Mucosa of descending colon (tissue), 3 donors: ENCODE measurements at regions not wholly inside any gene's neighbourhood (a gene's known extent, or its start where the extent isn't known, plus 50 kb on each side); places are given as distances from the start of the nearest gene placed in this dataset.
"Not testable (repeated sequence)": the region's sequence is repeated elsewhere in the genome, so short reads cannot be mapped to it uniquely, and the experiment has no call there.

ENCODE experiments used
- ATAC-seq: fragments of 200-7000 bp; cut with Tn5 transposase; one replicate; pipeline ENCODE4 v1.9.1; 2020; ENCODE audit warnings: mild to moderate bottlenecking, moderate library complexity
- DNase-seq, 3 donors: peaks; one replicate each; pipeline ENCODE4 v3.0.0-alpha.2; 2020
- H3K36me3 ChIP-seq: fragments of 200-600 bp; one replicate; pipeline ENCODE4 v1.8.0; 2021; ENCODE audit warnings: low read depth, mild to moderate bottlenecking
- H3K4me1 ChIP-seq: fragments of 200-600 bp; one replicate; pipeline ENCODE4 v1.8.0; 2021; ENCODE audit warnings: low read depth, mild to moderate bottlenecking
- H3K4me3 ChIP-seq: fragments of 200-600 bp; one replicate; pipeline ENCODE4 v1.8.0; 2021; ENCODE audit warnings: mild to moderate bottlenecking
- H3K9me3 ChIP-seq: fragments of 200-600 bp; one replicate; pipeline ENCODE4 v1.8.0; 2021; ENCODE audit warnings: mild to moderate bottlenecking
- intact Hi-C, 2 donors: fragments of 100-400 bp; cut with DNase I in 1 of 2; cut with micrococcal nuclease in 1 of 2; formaldehyde crosslinking; loops; one replicate each; pipeline versions ENCODE4 v1.11.0 to v1.11.1; 2022; cut with DNase I, micrococcal nuclease
- TF ChIP-seq, protein P1 (sequence below): fragments of 200-600 bp; IDR thresholded peaks from one replicate; pipeline ENCODE4 v1.8.0; 2022; ENCODE audit warnings: antibody characterized with exemption, mild to moderate bottlenecking
- donor health status: DM: no; HTN: no; CAD: no; lungs with moderate emphysema.
- donor health status: DM: no; HTN: no; CAD: no.
- donor health status: DM: no; HTN: yes; CAD: no.

DNA sequence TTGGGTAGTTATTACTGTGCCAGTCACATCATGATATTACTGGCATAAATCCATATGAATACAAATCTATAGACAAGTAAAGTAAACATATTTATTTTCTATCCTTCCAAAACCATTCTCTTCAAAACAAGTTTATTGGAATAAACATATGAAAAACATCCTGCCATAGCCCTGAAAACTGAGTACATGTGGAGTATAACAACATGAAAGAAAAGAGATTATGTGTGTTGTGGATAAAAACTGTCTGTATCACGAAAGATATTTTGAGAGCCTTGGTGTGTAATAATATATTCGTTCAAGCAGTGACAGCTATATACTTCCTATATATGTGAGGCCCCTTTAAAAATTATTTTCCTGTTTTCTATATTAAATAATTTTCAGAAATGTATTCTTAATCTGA is 1742.2 kb downstream of the ARAP2 start:
- Histone ChIP-seq H3K4me3 (no peak overlapping the region), H3K9me3 (peaks cover 26% of the 10 kb centered on the region), H3K4me1 (no peaks in the 10 kb centered on the region), H3K36me3 (no peaks in the 10 kb centered on the region)
- TF ChIP-seq, protein P1, sequence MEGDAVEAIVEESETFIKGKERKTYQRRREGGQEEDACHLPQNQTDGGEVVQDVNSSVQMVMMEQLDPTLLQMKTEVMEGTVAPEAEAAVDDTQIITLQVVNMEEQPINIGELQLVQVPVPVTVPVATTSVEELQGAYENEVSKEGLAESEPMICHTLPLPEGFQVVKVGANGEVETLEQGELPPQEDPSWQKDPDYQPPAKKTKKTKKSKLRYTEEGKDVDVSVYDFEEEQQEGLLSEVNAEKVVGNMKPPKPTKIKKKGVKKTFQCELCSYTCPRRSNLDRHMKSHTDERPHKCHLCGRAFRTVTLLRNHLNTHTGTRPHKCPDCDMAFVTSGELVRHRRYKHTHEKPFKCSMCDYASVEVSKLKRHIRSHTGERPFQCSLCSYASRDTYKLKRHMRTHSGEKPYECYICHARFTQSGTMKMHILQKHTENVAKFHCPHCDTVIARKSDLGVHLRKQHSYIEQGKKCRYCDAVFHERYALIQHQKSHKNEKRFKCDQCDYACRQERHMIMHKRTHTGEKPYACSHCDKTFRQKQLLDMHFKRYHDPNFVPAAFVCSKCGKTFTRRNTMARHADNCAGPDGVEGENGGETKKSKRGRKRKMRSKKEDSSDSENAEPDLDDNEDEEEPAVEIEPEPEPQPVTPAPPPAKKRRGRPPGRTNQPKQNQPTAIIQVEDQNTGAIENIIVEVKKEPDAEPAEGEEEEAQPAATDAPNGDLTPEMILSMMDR, result no peak
- intact Hi-C loops, result no loop called here
- DNase-seq (no peak), ATAC-seq (no peak)

DNA sequence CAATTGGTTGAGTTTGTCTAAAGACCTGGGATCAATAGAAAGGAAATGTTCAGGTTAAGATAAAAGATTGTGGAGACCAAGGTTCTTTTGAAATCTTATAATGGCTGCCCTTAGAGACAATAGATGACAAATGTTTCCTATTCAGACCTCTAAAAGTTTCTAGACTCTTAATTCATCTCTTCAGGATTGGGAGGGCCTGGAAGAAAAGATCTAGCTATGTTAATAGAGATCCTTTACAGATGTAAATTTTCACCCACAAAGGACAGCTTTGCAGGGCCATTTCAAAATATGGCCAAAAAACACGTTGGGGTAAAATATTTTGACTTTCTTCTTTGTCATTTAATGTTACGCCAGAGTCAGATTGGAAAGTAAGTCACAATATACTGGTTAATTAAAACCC is 1739.6 kb downstream of the ARAP2 start:
- intact Hi-C loops, H3K4me3 ChIP-seq, H3K4me1 ChIP-seq, H3K36me3 ChIP-seq, ATAC-seq, DNase-seq: not testable (repeated sequence)
- H3K9me3 ChIP-seq, result peaks cover 47% of the 10 kb centered on the region

DNA sequence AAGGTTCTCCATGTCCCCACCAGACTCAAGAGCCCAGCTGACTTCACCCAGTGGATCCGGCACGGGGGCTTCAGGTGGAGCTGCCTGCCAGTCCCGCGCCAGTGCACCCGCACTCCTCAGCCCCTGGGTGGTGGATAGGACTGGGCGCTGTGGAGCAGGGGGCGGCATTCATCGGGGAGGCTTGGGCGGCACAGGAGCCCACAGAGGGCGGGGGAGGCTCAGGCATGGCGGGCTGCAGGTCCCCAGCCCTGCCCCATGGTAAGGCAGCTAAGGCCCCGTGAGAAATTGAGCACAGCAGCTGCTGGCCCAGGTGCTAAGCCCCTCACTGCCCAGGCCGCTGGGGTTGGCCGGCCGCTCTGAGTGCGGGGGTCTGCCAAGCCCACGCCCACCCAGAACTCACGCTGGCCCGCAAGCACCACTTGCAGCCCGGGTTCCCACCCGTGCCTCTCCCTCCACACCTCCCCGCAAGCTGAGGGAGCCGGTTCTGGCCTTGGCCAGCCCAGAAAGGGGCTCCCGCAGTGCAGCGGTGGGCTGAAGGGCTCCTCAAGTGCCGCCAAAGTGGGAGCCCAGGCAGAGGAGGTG is 1737.7 kb downstream of the ARAP2 start:
- intact Hi-C loops, DNase-seq: not testable (repeated sequence)

DNA sequence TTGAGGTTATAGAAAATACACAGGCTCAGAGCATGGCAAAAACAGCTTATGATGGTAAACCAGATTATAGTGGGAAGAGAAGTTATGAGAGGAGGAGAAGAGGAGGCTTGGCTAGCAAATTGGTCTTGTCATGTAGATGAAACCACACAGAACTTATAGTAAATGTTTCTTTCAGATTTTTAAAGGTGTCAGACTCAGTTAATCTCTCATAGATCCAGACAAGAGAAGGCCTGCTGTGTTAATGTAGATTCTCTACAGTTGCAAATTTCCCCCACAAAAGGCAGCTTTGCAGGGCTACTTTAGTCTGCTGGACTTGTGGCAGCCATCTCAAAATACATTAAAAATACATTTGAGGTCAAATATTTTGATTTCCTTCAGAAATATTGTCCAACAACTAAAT is 1731.7 kb downstream of the ARAP2 start:
- Histone ChIP-seq H3K9me3 (peaks cover 48% of the 10 kb centered on the region), H3K4me3 (no peak overlapping the region), H3K36me3 (no peaks in the 10 kb centered on the region), H3K4me1 (no peaks in the 10 kb centered on the region)
- TF ChIP-seq, protein P1, result no peak
- DNase-seq (no peak), ATAC-seq (no peak)
- intact Hi-C loops, result no loop called here

More for the DNA sequence above, 1737.7 kb downstream of the ARAP2 start:
- H3K4me1 ChIP-seq, H3K4me3 ChIP-seq, H3K36me3 ChIP-seq, ATAC-seq: not testable (repeated sequence)
- peaks cover 44% of the 10 kb centered on the region for H3K9me3 ChIP-seq

DNA sequence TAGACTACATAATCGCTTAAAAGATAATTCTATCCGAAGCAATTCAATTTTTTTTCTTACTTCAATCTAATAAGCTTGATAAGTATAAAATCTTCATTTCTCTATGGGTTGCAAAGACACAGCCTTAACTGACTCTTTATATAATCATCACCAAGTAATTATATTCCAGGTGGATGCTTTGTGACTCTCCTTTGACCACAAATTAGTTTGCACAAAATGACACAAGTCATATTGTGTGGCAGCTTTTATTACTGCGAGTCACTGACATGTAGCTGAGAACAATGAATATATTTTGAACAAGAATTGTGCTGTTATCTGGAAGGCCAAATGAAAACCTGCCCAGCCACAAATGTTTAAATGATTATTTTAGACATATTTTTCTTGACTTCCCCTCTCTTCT is 1727.8 kb downstream of the ARAP2 start:
- TF ChIP-seq, protein P1, result no peak
- Histone ChIP-seq H3K36me3 (no peaks in the 10 kb centered on the region), H3K4me3 (no peak overlapping the region), H3K9me3 (peaks cover 33% of the 10 kb centered on the region), H3K4me1 (no peaks in the 10 kb centered on the region)
- DNase-seq (no peak), ATAC-seq (no peak)
- intact Hi-C loops, result no loop called here

DNA sequence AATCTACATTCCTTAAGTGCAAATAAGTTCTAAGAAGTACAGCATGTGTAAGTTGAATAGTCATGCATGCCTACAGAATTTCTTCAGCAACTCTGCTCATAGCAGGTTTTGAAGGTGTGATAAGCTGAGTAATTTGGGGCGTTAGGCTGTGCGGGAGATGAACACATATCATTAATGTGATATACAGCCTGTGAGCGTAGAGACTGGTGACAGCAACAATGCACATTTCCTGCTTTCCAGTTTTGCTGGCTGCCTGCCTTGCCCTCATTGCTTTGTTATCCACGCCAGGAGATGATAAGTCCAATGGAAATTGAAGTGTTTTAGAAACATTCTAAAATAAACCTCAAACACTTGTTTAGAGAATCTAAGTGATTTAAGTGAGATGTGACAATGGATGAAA is 1709.4 kb downstream of the ARAP2 start:
- Histone ChIP-seq H3K4me3 (no peak overlapping the region), H3K4me1 (no peaks in the 10 kb centered on the region), H3K36me3 (no peaks in the 10 kb centered on the region), H3K9me3 (peaks cover 17% of the 10 kb centered on the region)
- no peak for DNase-seq
- no peak for ATAC-seq
- intact Hi-C loops, result no loop called here
- TF ChIP-seq, protein P1, result no peak

DNA sequence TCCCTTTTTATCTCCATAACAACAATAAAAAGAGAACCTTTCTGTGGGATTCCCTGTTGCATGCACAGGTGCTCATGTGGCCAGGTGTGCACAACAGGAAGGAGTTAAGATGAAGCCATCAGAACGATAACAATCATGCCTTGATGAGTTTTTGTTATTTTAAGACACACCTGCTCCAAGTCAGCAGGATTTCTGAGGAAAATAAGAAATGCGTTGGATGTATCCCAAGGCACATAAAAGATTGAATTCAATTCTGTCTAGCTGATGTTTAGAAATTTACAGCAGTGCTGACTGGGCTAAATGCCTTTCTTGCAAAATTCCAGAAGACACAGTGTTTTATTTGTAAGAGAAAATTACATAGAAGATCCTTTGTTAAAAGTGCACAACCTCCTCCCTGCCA is 1678.2 kb downstream of the ARAP2 start:
- H3K4me1 ChIP-seq, result no peaks in the 10 kb centered on the region
- TF ChIP-seq, protein P1, result no peak
- no peak for DNase-seq
- intact Hi-C loops, result no loop called here
- no peak overlapping the region for H3K4me3 ChIP-seq
- H3K9me3 ChIP-seq, result peaks cover 30% of the 10 kb centered on the region
- ATAC-seq, result no peak
- H3K36me3 ChIP-seq, result no peaks in the 10 kb centered on the region
